GM18870 (cell line): ENCODE measurements at regions not wholly inside any gene's neighbourhood (a gene's known extent, or its start where the extent isn't known, plus 50 kb on each side); places are given as distances from the start of the nearest gene placed in this dataset.
"Not testable (repeated sequence)": the region's sequence is repeated elsewhere in the genome, so short reads cannot be mapped to it uniquely, and the experiment has no call there.

Source experiments
- ATAC-seq: cut with Tn5 transposase; IDR thresholded peaks from one replicate; pipeline ENCODE4 v1.9.1; 2021; ENCODE audit warnings: moderate library complexity; ENCODE audit not compliant: unreplicated experiment

DNA sequence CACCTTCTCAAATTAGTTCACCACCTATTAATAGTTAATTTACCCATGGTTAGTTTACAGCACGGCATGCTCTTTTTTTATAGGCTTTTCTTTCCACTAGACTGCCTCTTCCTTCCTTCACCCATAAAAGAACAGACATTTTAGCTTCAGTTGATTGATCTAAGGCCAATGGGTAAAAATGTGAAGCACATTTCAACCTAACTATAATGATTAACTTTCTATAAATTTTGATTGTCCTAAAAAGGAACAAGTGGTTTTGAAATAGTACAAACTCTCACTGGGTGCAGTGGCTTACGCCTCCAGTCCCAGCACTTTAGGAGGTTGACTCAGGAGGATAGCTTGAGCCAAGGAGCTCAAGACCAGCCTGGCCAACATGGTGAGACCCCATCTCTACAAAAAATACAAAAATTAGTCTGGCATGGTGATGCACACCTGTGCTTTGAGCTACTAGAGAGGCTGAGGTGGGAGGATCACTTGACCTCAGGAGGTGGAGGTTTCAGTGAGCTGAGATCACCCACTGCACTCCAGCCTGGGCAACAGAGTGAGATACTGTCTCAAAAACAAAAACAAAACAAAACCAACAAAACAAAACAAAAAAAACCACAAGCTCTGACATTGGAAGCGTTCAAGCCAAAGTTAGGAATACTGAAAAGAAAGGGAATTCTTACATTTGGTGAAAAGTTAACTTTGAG, 89.9 kb upstream of the FAT1 start:
- ATAC-seq = no peak

DNA sequence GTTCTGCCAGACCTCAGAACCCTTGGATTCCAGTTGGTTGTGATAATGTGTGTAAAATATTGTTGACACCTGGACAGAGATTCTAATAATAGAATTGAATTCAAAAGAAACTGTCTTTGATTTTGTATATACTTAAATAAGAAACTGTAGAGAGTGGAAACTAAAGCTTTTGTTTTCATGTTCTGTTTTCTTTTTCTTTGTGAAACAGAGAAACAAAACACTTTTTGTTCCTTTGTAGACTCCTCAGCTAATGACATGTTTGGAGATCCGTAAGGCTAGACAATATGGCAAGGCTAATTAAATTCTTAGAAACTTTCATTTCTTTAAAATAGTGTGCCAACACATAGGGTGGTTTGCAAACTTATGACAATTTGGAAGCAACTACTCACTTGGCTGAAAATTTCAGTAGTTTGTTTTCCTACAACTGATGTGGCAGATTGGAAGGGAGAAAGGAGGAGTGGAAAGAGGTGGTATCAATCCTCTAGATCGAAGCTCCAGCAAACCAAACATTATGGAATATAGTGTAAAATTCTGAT, 90.9 kb upstream of the FAT1 start:
- ATAC-seq = no peak

DNA sequence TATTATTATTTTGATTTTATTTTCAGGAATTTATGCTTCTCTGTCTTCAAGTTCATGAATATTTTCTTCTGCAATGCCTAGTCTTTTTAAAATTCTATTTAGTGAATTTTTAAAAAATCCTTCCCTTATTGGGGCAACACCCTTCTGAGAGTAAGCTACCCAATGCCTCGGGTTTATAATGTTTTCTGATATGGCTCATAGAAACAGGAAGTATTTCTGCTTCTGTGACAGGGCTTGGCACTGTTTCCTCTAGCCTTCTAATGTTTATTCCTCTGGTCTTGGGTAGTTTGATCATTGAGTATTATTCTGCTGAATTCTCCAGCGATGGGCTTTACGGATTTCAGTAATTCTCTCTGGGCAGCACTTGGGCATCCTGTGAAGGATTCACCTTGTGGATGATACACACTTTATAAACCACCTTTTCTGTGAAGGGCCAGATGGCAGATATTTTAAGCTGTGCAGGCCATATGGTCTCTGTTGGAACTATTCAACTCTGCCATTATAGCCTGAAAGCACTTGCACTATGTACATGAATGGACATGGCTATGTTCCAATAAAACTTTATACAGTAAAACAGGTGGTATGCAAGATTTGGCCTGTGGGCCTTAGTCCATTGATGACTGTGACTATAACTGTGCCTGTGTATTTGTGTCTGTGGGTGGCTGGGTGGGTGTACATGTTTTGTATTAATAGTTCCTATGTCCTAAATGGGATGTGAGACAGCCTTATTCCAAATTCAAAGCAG, 95.9 kb upstream of the FAT1 start:
- no peak for ATAC-seq

DNA sequence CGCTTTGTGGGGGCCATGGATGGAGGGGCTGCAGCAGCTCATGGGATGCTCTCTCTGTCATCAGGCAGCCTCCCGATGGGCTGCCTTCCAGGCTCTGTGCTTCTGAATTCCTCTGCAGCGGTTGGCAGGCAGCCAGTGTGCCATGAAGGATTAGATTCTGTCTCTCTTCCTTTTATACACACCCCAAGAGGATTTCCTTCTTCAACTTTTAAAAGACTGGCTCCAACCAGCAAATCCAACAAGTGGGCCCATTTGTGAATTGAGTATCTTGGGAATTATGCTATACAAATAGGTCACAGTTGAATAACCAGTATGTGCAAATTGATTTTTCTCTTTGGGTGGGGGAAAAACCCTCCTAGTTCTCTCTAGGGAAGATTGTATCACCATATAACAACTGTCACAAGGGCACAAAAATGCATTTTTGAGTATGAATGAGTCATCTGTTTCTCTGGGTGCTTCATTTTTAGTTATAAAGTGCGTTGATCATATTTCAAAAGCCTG, 96.8 kb upstream of the FAT1 start:
- no peak for ATAC-seq

DNA sequence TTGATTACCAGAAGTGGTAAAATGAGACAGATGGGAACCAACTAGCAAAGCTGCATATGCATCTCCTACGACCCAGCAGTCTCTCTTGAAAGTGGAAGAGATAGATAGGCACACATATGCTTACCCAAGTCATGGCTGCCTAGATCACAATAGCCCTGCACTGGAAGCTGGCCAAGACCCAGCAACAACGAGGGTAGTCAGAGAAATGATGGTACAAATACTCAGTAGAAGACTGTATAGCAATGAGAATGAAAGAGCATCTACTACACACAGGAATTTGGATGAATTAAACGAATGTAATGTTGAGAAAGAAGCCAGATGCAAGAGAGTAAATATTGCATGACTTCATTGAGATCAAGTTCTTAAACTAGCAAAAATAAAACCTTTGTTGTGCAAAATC, 100.3 kb upstream of the FAT1 start:
- no peak for ATAC-seq

DNA sequence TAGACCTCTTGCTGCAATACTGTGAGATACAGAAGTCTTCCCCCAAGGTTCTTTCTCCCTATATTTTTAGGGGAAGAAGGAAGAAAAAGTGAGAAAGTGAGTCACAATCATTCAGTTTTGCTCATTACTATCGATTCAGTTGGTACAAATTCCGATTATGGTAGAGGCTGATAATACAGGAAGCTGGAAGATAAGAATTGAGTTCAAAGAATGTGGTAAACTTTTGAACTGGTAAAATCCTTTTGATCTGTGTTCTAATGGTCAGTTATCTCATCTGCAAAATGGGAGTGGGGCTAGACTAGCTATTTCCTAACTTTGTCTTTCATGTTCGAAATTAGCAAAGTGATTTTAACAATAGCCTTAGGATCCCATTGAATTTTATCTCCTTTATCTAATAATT, 101.4 kb upstream of the FAT1 start:
- ATAC-seq = no peak

DNA sequence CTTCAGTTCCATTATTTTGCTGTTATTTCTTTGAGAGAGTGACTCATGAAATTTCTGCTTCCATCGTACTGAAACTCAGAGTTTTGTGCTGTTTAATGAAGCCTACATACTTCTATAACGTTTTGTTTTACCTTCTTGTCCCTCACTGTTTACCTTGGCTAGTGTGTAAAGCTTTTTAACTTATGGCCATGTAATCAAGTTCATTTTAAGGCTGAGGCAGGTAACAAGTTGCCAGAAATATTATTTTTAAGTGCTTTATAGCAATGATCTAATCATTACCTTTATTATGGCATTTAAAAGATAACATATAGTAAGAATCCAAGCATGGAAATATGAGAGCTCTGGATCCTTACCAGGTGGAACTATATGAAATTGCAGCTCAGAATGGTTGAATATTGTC, 102.3 kb upstream of the FAT1 start:
- no peak for ATAC-seq

DNA sequence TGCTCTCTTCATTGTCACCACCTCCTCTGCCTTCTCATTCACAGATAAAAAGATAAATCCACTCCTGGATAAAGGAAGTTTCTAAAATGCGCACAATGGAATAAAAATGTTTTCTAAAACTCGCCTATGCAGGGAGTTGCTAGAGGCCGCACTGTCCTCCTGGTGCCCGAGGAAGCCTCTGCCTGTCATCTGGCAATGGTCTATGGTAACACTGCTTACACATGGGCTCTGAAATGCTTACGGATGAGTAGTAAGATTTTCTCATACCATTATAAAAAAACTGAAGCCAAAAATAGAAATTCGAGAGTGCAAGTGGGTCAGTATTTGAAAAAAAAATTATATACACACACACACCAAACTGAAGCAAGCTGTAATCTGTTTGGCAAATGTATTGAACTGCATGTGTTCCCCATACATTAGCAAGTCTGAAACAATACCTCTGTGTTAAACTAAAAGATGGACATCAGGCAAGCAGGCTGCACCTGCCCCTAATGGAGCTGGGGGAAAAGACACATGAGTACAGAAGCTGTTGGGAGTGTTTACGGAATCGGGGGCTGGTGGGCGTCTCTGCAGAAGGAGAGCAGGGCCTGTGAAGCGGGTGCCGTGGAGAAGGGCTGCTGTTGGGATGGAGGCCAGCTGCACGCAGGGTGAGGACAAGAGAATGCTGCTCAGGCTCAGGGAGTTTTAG, 103.3 kb upstream of the FAT1 start:
- ATAC-seq = no peak

DNA sequence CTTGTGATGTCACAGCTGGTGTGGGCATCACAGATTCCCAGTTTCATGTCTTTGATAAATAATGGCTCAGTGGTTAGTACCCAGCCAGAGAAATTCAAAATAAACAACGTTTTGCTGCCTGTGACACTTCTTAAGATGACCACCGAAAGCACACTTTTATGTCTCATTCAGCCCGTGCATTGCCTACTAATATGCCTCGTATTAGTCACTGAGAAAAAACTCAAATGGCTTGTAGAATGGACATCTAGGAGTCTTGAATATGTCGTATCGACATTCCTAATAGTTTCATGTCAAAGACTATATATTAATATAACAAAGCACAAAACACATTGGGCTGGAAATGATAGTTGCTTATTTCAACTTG, 103.9 kb upstream of the FAT1 start:
- no peak for ATAC-seq

DNA sequence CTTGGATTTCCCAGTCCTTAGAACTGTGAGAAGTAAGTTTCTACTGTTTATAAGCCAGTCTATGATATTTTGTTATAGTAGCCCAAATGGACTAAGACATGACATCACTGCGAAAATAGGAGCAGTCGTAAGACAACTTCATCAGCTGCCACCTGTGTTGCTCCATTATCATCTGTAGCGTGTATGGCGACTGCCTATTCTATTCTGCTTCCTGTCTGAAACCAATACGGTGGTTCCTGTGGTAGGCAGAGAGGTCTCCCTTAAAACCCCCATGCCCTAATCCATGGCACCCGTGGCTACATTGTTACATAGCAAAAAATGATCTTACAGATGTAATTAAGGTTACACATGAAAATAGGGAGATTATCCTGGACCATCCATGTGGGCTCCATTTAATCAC, 105.4 kb upstream of the FAT1 start:
- no peak for ATAC-seq

DNA sequence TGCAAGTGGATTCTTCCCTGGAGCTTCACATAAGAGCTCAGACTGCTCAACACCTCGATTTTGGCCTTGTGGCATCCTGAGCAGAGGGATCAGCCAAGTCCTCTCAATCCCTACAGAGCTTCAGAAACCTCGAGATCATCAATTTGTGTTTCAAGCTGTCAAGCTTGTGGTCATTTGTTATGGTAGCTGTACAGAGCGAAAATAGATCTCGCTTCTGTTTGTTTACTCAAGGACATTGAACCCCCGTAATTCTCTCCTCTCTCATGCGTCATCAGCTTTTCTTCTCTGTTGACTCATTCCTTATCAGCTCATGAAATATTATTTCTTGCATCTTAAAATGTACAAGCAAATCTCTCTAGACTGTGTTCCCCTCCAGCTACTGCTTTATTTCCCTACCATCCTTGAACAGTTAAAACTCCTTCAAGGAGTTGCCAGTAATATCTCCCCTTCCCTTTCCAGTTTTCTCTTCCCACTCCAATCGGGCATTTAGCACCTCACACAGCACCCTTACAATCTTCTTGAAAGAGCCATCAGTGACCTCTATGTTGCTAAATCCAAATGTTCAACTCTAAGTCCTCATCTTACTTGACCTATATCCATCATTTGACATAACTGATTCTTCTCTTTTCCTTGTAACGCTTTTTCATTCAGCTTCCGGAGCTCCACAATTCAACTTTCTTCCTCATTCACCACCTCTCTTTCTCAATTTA, 106.2 kb upstream of the FAT1 start:
- ATAC-seq = no peak

DNA sequence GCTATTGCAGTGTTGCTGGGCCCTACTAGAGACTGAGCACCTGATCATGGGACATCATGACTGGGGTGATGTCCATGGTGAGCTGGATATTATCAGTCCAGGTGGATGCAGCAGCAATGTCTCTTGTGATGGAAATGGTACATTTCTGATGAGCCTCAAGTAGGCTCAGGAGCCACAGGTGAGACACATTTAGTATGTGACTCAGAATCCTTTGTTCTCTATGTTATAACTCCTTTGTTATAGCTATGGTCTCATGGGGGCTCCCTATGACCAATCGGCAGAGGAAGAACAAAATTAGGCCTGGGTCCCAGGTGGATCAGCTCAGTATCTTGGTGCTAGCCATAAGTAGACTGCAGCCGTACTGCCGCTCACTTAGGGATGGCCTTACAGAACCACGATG, 107.9 kb upstream of the FAT1 start:
- no peak for ATAC-seq

DNA sequence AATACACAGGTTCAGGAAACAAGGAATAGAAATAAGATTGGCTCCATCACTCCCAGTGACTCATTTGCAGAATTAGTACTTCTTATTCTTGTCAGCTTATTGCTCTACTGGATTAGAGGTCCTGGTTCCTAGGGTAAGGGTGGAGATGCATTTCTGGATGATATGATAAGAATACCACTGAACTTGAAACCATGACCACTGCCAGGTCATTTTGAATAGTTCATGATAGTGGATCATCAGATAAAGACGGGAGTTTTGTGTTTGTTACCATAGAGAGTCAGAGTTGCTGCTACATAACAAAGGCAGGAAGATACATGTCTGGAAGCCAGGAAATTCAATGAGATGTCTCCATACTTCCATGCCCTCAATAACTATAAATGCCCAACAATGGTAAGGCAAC, 109.2 kb upstream of the FAT1 start:
- ATAC-seq = no peak

DNA sequence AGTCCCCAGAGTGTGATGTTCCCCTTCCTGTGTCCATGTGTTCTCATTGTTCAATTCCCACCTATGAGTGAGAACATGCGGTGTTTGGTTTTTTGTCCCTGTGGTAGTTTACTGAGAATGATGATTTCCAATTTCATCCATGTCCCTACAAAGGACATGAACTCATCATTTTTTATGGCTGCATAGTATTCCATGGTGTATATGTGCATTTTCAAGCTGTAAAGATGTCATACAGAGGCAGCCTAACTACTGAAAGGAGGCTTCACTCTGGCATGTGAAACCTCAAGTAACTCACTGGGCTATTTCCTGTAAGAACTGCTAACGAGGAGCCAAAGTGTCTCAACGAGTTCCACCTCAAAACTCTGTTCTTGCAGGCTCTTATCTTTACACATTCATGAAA, 113.8 kb upstream of the FAT1 start:
- ATAC-seq = not testable (repeated sequence)

DNA sequence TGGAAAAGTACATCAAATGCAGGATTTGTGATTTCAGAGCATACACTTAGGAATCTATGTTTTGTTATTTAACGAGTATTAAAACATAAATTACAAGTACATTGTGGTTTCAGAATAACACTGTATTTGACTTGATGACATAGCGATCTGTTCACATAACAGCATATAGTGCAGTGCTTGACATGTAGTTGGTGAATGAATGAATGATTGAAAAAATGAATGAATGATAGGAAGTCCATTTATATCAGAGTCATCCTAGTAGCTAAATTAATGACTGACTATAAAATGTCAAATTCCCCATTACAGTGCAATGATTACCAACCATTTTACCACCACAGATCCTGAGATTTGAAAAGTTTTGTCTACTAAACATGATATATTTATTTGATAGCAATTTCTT, 114.6 kb upstream of the FAT1 start:
- ATAC-seq = no peak

DNA sequence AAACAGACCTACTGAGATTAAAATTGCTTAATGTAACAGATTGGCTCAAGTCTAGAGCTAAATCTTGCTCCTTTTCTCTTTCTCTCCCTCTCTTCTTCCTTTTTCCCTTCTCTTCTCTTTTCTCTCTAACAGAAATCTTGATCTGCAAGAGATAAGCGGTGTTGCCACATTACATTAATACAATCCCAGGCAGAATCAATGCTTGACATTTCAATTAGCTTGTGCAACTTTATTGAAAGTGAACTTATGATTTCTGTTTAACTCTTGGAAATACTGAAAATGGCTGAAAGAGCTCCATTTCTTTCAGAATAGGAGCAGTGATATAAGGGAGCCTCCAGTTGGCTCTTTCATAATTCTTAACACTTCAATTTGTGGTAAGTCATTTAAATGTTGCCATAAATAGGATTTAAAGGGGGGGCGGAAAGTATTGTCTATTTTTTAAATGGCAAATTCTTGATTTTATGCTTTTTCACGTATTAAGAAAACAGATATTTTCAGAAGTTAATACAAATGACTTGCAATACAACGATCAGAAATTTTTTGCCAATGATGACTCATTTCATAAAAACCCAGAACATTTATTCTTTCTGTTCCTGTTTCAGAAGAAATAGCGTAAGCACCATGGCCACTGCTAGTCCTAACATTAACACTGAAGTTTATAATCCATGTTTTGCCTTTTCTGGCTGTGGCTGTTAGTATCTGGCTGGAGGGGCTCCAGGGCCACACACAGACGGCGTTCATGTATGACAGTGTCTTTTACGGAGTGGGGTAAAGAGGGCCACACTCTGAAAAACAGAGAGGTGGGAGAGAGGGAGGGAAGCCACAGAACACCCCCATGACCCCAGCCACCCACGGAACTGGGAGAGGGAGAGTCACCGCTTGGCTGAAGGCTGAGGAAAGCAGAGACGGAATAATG, 115.7 kb upstream of the FAT1 start:
- ATAC-seq = peak; percentile 79

DNA sequence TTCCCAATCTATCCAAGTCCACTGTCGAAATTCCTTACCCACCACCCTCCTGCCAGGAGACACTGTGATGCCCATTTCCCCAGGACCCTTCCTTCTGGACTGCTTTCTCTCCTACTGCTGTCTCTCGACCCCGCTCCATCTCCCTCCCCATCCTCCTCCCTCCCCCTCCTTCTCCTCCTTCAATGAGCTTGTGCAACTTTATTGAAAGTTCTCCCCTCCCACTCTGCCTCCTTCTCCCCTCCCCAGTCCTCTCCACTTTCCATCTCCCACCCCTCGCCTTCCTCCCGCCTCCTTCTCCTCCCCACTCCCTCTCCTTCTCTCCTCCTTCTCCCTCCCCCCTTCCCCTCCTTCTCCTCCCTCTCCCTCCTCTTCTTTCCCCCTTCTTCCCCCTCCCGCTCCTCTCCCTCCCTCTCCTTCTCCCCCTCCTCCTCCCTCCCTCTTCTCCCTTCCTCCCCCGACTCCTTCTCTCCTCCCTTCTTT, 116.6 kb upstream of the FAT1 start:
- ATAC-seq = no peak

DNA sequence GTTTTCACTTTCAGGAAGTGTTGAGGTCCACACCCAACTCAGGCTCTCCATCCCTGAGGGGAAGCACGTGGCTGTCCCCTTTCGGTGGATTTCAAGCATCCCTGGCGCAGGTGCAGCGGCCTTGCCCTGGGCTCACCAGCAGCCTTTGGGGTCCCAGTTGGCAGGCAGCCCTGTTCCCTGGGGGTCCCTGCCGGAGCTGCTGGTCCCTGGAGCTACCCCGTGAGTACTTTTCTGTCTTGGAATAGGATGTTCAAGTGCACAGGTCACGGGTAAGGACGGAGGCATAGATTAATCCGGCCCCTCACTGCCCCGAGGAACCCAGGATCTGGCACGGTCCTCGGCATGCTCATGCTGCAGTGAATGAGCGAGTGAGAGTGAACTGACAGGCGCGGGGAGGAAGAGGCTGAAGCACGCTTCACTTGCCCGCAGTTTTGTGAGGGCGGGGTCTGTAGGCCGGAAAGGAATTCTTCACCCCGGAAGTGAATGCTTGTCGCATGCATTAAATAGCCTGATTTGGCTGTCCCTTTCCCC, 117.2 kb upstream of the FAT1 start:
- no peak for ATAC-seq

DNA sequence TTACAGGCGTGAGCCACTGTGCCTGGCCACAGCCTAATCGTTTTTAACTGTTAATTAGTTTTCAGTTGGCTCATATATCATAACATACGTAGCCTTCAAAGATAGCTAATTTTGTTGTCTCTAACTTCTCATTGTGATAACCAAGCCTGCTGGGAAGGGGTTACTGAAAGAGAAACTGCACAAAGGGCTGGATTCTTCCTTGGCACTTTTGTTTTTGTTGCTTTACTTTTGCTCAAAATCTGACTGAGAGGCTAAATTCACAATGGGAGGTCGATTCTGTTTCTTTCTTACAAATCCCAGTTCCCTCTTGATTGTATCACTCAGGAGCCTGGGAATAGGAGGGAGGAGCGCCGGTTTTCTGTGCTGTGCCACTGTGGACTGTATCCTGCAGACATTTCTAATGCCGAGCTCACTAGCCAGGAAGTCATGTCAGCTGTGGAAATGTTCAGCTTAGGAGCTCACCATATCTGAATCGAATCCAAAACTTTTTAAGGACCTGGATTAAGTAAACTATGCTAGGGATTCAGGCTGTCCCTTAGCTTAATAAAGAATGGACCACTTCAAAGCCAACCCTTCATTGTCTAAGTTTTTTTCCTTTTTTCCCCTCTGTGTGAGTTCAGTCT, 120.5 kb upstream of the FAT1 start:
- no peak for ATAC-seq
